ENCODE measurements at regions not wholly inside any gene's neighbourhood (a gene's known extent, or its start where the extent isn't known, plus 50 kb on each side); places are given as distances from the start of the nearest gene placed in this dataset.

DNA sequence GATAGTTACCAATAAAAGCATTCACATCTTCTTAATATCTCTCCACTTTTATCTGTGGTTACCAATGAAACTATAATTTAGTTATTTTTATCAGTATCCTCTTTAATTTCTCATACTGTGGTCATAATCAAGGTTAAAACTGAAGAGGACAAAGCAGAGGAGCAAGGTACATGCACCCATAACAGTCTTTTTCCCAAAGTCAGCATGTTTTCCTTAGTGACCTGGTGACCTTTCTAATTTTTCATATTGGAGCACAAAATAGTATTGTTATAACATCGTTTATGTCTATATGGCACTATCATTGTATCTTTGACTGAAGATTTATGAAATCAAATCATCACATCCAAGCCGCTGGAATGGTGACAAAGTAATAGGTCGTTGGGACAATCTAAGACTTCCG, 51.5 kb upstream of the CHORDC1 start:
- H3K4me3 ChIP-seq: no peak overlapping the region
- intact Hi-C loops (cut with DNase I; ENCODE audit: low total_unique reads) (no loop called here), in situ Hi-C loops (cut with MboI; ENCODE audit: low sequenced_read_pairs in 4 of 4) (no loop called here)
- no peaks in the 10 kb centered on the region for H3K27me3 ChIP-seq
- no peaks in the 10 kb centered on the region for H3K36me3 ChIP-seq
- no peak overlapping the region for H3K27ac ChIP-seq
- DNase-seq (no peak), ATAC-seq (no peak)
- no peak for TF ChIP-seq POLR2A (IDR thresholded peaks at IDR 0.05)
- H3K9me3 ChIP-seq: no peaks in the 10 kb centered on the region
- H3K4me1 ChIP-seq: no peaks in the 10 kb centered on the region

MicroRNAs in the stretch of these regions (microRNA counts, 767-probe panel; counts per million panel counts)
- microRNA hsa-miR-1261: 356 to 448 counts per million in 2 donors

Small RNA genes lying in the stretch of these regions (microRNA-seq; reads per million reads assigned to microRNA genes)
- 0 reads per million in 2 donors for gene MIR1261 (ENCODE audit: borderline replicate concordance in 2 of 2)
- gene MIR4490 (ENCODE audit: borderline replicate concordance in 2 of 2): 0 to 0.85 reads per million in 2 donors
